ENCODE measurements at regions not wholly inside any gene's neighbourhood (a gene's known extent, or its start where the extent isn't known, plus 50 kb on each side); places are given as distances from the start of the nearest gene placed in this dataset.

GRCh38 chr17:77446940-77447634 lies 306.3 kb downstream of the SEC14L1 start:
- ATAC-seq (no peak), DNase-seq (no peak)
- Histone ChIP-seq H3K27ac (peak overlapping the region in 4 of 10 donors; percentile 39 to 89 (median 78)), H3K4me3 (no peak overlapping the region), H3K4me1 (peaks cover 32 to 92% (median 73%) of the 10 kb centered on the region in 9 donors), H3K9me3 (no peaks in the 10 kb centered on the region), H3K27me3 (no peaks in the 10 kb centered on the region), H3K36me3 (peaks cover 0 to 6% (median 0%) of the 10 kb centered on the region in 9 donors)
- intact Hi-C loops (cut with DNase I): no loop called here
- WGBS, 2 donors: 76 to 80% methylated on average over 20 of the region's 20 CpGs
- TF ChIP-seq CTCF (IDR thresholded peaks at IDR 0.05): no peak

GRCh38 chr17:77449373-77449907 lies 308.7 kb downstream of the SEC14L1 start:
- H3K27me3 ChIP-seq: no peaks in the 10 kb centered on the region
- H3K36me3 ChIP-seq: peaks cover 0 to 6% (median 0%) of the 10 kb centered on the region in 9 donors
- no peaks in the 10 kb centered on the region for H3K9me3 ChIP-seq
- 38 to 49% methylated on average over 9 of the region's 9 CpGs for WGBS, 2 donors
- H3K27ac ChIP-seq: peak overlapping the region in 9 of 10 donors; percentile 63 to 94 (median 85)
- peak overlapping the region in 4 of 10 donors; percentile 58 to 76 (median 62) for H3K4me3 ChIP-seq
- DNase-seq (no peak), ATAC-seq (no peak)
- peaks cover 54 to 96% (median 90%) of the 10 kb centered on the region in 9 donors for H3K4me1 ChIP-seq
- intact Hi-C loops (cut with DNase I): no loop called here
- no peak for TF ChIP-seq CTCF (IDR thresholded peaks at IDR 0.05)

- ATAC-seq: peak; percentile 35 to 72 (median 55)
- peak; percentile 83 to 85 for DNase-seq
- Histone ChIP-seq H3K9me3 (no peaks in the 10 kb centered on the region), H3K27ac (peak overlapping the region; percentile 63 to 94 (median 84)), H3K4me3 (peak overlapping the region in 9 of 10 donors; percentile 50 to 76 (median 59)), H3K27me3 (no peaks in the 10 kb centered on the region), H3K36me3 (peaks cover 0 to 6% (median 0%) of the 10 kb centered on the region in 9 donors), H3K4me1 (peaks cover 51 to 96% (median 90%) of the 10 kb centered on the region in 9 donors)
- intact Hi-C loops (cut with DNase I): no loop called here
- 17 to 27% methylated on average over 19 to 23 of the region's 23 CpGs for WGBS, 2 donors
- no peak for TF ChIP-seq CTCF (IDR thresholded peaks at IDR 0.05)
Observed at GRCh38 chr17:77449908-77450741, 309.4 kb downstream of the SEC14L1 start.

- H3K4me3 ChIP-seq: peak overlapping the region; percentile 36 to 76 (median 58)
- ATAC-seq (peak in 3 of 8 donors; percentile 0 to 2 (median 0)), DNase-seq (no peak)
- TF ChIP-seq CTCF (IDR thresholded peaks at IDR 0.05): no peak
- H3K9me3 ChIP-seq: no peaks in the 10 kb centered on the region
- peaks cover 46 to 96% (median 90%) of the 10 kb centered on the region in 9 donors for H3K4me1 ChIP-seq
- intact Hi-C loops (cut with DNase I): no loop called here
- H3K27me3 ChIP-seq: no peaks in the 10 kb centered on the region
- WGBS, 2 donors: 22 to 29% methylated on average over 8 to 9 of the region's 9 CpGs
- peak overlapping the region; percentile 14 to 94 (median 84) for H3K27ac ChIP-seq
- peaks cover 0 to 9% (median 0%) of the 10 kb centered on the region in 9 donors for H3K36me3 ChIP-seq
Observed at GRCh38 chr17:77450742-77451244, 310.0 kb downstream of the SEC14L1 start.
